KOPT-K1 (cell line): ENCODE measurements at regions not wholly inside any gene's neighbourhood (a gene's known extent, or its start where the extent isn't known, plus 50 kb on each side); places are given as distances from the start of the nearest gene placed in this dataset.

Experiments
- H3K27ac ChIP-seq: fragments of 200-600 bp; sonication (generic); 2 replicates; pipeline ENCODE4 v1.5.1; 2016; ENCODE audit warnings: antibody characterized with exemption, mild to moderate bottlenecking, low read depth, low read length; ENCODE audit not compliant: poor library complexity, severe bottlenecking
- H3K36me3 ChIP-seq: fragments of 200-600 bp; sonication (generic); 2 replicates; pipeline ENCODE4 v1.5.1; 2017; ENCODE audit warnings: antibody characterized with exemption, mild to moderate bottlenecking, low read length, moderate library complexity; ENCODE audit not compliant: insufficient read depth
- H3K9me3 ChIP-seq: fragments of 200-600 bp; sonication (generic); 2 replicates; pipeline ENCODE4 v1.5.1; 2017; ENCODE audit warnings: antibody characterized with exemption, low read length, mild to moderate bottlenecking; ENCODE audit not compliant: insufficient read depth, poor library complexity, severe bottlenecking

GRCh38 chr10:61325223-61325960 is 127.8 kb downstream of the TMEM26 start:
- Histone ChIP-seq H3K36me3 (no peaks in the 10 kb centered on the region), H3K9me3 (peaks cover 26% of the 10 kb centered on the region), H3K27ac (no peak overlapping the region)

GRCh38 chr10:61323726-61324125 is 129.5 kb downstream of the TMEM26 start:
- Histone ChIP-seq H3K9me3 (peaks cover 10% of the 10 kb centered on the region), H3K36me3 (no peaks in the 10 kb centered on the region), H3K27ac (no peak overlapping the region)

GRCh38 chr10:61321041-61321857 is 131.9 kb downstream of the TMEM26 start:
- H3K27ac ChIP-seq = no peak overlapping the region

GRCh38 chr10:61320257-61320587 is 133.0 kb downstream of the TMEM26 start:
- no peaks in the 10 kb centered on the region for H3K9me3 ChIP-seq
- H3K36me3 ChIP-seq = no peaks in the 10 kb centered on the region
- no peak overlapping the region for H3K27ac ChIP-seq

More at GRCh38 chr10:61321041-61321857, 131.9 kb downstream of the TMEM26 start:
- no peaks in the 10 kb centered on the region for H3K36me3 ChIP-seq
- H3K9me3 ChIP-seq = no peaks in the 10 kb centered on the region

- H3K36me3 ChIP-seq = no peaks in the 10 kb centered on the region
Measured at GRCh38 chr10:61319386-61320256, 133.6 kb downstream of the TMEM26 start.

GRCh38 chr10:61318429-61318828 is 134.8 kb downstream of the TMEM26 start:
- Histone ChIP-seq H3K36me3 (no peaks in the 10 kb centered on the region), H3K27ac (no peak overlapping the region), H3K9me3 (no peaks in the 10 kb centered on the region)

More at GRCh38 chr10:61319386-61320256, 133.6 kb downstream of the TMEM26 start:
- no peaks in the 10 kb centered on the region for H3K9me3 ChIP-seq
- no peak overlapping the region for H3K27ac ChIP-seq

GRCh38 chr10:61317706-61318105 is 135.5 kb downstream of the TMEM26 start:
- Histone ChIP-seq H3K36me3 (no peaks in the 10 kb centered on the region), H3K9me3 (peaks cover 2% of the 10 kb centered on the region), H3K27ac (no peak overlapping the region)

- H3K36me3 ChIP-seq = no peaks in the 10 kb centered on the region
- no peak overlapping the region for H3K27ac ChIP-seq
- H3K9me3 ChIP-seq = peaks cover 8% of the 10 kb centered on the region
Measured at GRCh38 chr10:61316676-61317265, 136.4 kb downstream of the TMEM26 start.

- Histone ChIP-seq H3K36me3 (no peaks in the 10 kb centered on the region), H3K27ac (peak overlapping the region; percentile 38), H3K9me3 (peaks cover 8% of the 10 kb centered on the region)
Measured at GRCh38 chr10:61314273-61314672, 138.9 kb downstream of the TMEM26 start.

GRCh38 chr10:61313460-61313859 is 139.7 kb downstream of the TMEM26 start:
- no peaks in the 10 kb centered on the region for H3K36me3 ChIP-seq
- H3K27ac ChIP-seq = peak overlapping the region; percentile 38
- H3K9me3 ChIP-seq = peaks cover 8% of the 10 kb centered on the region

- no peak overlapping the region for H3K27ac ChIP-seq
- no peaks in the 10 kb centered on the region for H3K36me3 ChIP-seq
- no peaks in the 10 kb centered on the region for H3K9me3 ChIP-seq
Measured at GRCh38 chr10:61304746-61305145, 148.4 kb downstream of the TMEM26 start.

GRCh38 chr10:61302124-61302523 is 151.1 kb downstream of the TMEM26 start:
- Histone ChIP-seq H3K9me3 (peaks cover 22% of the 10 kb centered on the region), H3K27ac (no peak overlapping the region), H3K36me3 (no peaks in the 10 kb centered on the region)

GRCh38 chr10:61301575-61301974 is 151.6 kb downstream of the TMEM26 start:
- no peaks in the 10 kb centered on the region for H3K36me3 ChIP-seq
- H3K27ac ChIP-seq = no peak overlapping the region
- H3K9me3 ChIP-seq = peaks cover 23% of the 10 kb centered on the region

GRCh38 chr10:61299841-61300240 is 153.3 kb downstream of the TMEM26 start:
- no peaks in the 10 kb centered on the region for H3K36me3 ChIP-seq
- peaks cover 23% of the 10 kb centered on the region for H3K9me3 ChIP-seq
- H3K27ac ChIP-seq = no peak overlapping the region

- Histone ChIP-seq H3K9me3 (peaks cover 23% of the 10 kb centered on the region), H3K27ac (no peak overlapping the region), H3K36me3 (no peaks in the 10 kb centered on the region)
Measured at GRCh38 chr10:61299156-61299555, 154.0 kb downstream of the TMEM26 start.
